ENCODE measurements at regions not wholly inside any gene's neighbourhood (a gene's known extent, or its start where the extent isn't known, plus 50 kb on each side); places are given as distances from the start of the nearest gene placed in this dataset.
"Not testable (repeated sequence)": the region's sequence is repeated elsewhere in the genome, so short reads cannot be mapped to it uniquely, and the experiment has no call there.

GRCh38 chr3:197450308-197450707 lies 105.5 kb downstream of the BDH1 start:
- TF ChIP-seq CTCF (IDR thresholded peaks at IDR 0.05; ENCODE audit: low read length, missing control alignments), result no peak
- no peak for DNase-seq (ENCODE audit: low read depth)
- no peak overlapping the region for H3K4me3 ChIP-seq (replicated peaks; ENCODE audit: low read depth, low read length)

DNA sequence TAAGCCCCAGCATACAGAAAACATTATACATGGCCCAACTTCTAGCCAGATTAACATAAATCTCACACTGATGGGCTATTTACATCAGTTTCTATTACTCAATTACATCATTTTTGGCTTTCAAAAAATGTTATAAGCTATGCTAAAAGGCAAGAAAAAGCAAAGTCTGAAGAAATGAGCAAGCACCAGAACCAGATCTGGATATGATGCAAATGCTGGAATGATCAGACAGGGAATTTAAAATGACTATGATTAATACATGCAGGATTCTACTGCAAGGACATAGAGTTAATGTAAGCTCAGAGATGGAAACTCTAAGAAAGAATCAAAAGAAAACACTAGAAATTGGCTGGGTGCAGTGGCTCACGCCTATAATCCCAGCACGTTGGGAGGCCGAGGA lies 106.6 kb downstream of the BDH1 start:
- H3K4me3 ChIP-seq (replicated peaks; ENCODE audit: low read depth, low read length); DNase-seq (ENCODE audit: low read depth): not testable (repeated sequence)

DNA sequence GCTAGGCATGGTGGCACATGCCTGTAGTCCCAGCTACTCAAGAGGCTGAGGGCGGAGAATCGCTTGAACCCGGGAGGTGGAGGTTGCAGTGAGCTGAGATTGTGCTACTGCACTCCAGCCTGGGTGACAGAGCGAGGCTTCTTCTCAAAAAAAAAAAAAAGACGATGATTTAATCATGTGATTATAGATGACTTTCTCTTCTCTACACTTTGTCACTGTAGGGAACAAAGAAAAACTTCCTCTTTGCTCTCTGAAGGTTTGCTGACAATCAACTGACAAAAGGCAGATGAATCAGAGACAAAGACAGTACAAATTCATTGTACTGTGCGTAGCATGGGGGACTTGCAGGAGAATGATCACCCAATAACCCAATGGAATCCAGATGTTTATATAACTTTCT lies 108.0 kb downstream of the BDH1 start:
- DNase-seq (ENCODE audit: low read depth); H3K4me3 ChIP-seq (replicated peaks; ENCODE audit: low read depth, low read length): not testable (repeated sequence)

GRCh38 chr3:197447057-197447456 lies 108.7 kb downstream of the BDH1 start:
- no peak for DNase-seq (ENCODE audit: low read depth)
- H3K4me3 ChIP-seq (replicated peaks; ENCODE audit: low read depth, low read length), result no peak overlapping the region
- no peak for TF ChIP-seq CTCF (IDR thresholded peaks at IDR 0.05; ENCODE audit: low read length, missing control alignments)

GRCh38 chr3:197446700-197447056 lies 109.1 kb downstream of the BDH1 start:
- no peak for TF ChIP-seq CTCF (IDR thresholded peaks at IDR 0.05; ENCODE audit: low read length, missing control alignments)
- no peak for DNase-seq (ENCODE audit: low read depth)
- no peak overlapping the region for H3K4me3 ChIP-seq (replicated peaks; ENCODE audit: low read depth, low read length)

- DNase-seq (ENCODE audit: low read depth), result no peak
- no peak for TF ChIP-seq CTCF (IDR thresholded peaks at IDR 0.05; ENCODE audit: low read length, missing control alignments)
- no peak overlapping the region for H3K4me3 ChIP-seq (replicated peaks; ENCODE audit: low read depth, low read length)
These were observed 109.7 kb downstream of the BDH1 start for GRCh38 chr3:197445896-197446699.

DNA sequence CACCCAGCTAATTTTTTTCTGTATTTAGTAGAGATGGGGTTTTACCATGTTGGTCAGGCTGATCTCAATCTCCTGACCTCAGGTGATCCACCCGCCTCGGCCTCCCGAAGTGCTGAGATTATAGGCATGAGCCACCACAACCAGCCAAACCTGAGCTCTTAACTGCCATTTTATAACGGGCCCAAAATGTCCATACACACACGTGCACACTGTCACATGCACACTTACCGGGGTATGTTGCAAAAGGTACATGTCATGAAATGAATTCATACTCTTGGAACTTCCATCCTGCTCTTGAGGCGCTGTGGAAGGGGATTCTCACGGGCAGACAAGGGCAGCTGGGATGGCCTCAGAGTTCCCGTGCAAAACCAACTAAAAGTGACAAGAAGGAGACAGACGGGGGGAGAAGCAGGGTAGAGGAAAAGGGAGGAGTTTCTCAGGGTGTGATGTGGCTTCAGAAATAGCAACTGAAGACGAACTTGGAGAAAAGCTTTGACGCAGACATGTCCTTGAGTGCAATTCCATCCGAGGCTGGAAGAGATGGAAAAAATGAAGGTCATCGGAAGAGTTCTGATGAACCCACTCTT lies 110.9 kb downstream of the BDH1 start:
- no peak for TF ChIP-seq CTCF (IDR thresholded peaks at IDR 0.05; ENCODE audit: low read length, missing control alignments)
- DNase-seq (ENCODE audit: low read depth), result no peak
- no peak overlapping the region for H3K4me3 ChIP-seq (replicated peaks; ENCODE audit: low read depth, low read length)

GRCh38 chr3:197443506-197443905 lies 112.3 kb downstream of the BDH1 start:
- TF ChIP-seq CTCF (IDR thresholded peaks at IDR 0.05; ENCODE audit: low read length, missing control alignments), result no peak
- H3K4me3 ChIP-seq (replicated peaks; ENCODE audit: low read depth, low read length), result no peak overlapping the region
- DNase-seq (ENCODE audit: low read depth), result no peak
